AG04449 (cell line): ENCODE measurements at regions not wholly inside any gene's neighbourhood (a gene's known extent, or its start where the extent isn't known, plus 50 kb on each side); places are given as distances from the start of the nearest gene placed in this dataset.
"Not testable (repeated sequence)": the region's sequence is repeated elsewhere in the genome, so short reads cannot be mapped to it uniquely, and the experiment has no call there.

Source experiments
- CTCF ChIA-PET: fragments of 350-600 bp; formaldehyde crosslinking; extraction: SDS; loops from one replicate; lab custom pipeline; 2021; ENCODE audit warnings: antibody characterized with exemption; lab: Yijun Ruan, JAX
- POLR2A ChIA-PET: fragments of 400-600, 350-600 bp; formaldehyde crosslinking; extraction: SDS; loops from one replicate; lab custom pipeline; 2020; ENCODE audit warnings: antibody characterized with exemption, inconsistent platforms; lab: Yijun Ruan, JAX
- DNase-seq: peaks from one replicate; pipeline ENCODE4 v3.0.0-alpha.2; 2010; ENCODE audit warnings: low read depth, low spot score
- H3K4me3 ChIP-seq: 2 replicates; pipeline ENCODE4 v1.5.1; 2011; ENCODE audit warnings: low read depth, mild to moderate bottlenecking, control low read depth, low read length
- TF ChIP-seq, protein P1 (sequence below): IDR thresholded peaks from one replicate; pipeline ENCODE4 v1.5.1; 2011; ENCODE audit warnings: mild to moderate bottlenecking, moderate library complexity, low read length, control low read depth, inconsistent platforms; ENCODE audit not compliant: insufficient read depth; ENCODE audit errors: missing control alignments

- TF ChIP-seq, protein P1, sequence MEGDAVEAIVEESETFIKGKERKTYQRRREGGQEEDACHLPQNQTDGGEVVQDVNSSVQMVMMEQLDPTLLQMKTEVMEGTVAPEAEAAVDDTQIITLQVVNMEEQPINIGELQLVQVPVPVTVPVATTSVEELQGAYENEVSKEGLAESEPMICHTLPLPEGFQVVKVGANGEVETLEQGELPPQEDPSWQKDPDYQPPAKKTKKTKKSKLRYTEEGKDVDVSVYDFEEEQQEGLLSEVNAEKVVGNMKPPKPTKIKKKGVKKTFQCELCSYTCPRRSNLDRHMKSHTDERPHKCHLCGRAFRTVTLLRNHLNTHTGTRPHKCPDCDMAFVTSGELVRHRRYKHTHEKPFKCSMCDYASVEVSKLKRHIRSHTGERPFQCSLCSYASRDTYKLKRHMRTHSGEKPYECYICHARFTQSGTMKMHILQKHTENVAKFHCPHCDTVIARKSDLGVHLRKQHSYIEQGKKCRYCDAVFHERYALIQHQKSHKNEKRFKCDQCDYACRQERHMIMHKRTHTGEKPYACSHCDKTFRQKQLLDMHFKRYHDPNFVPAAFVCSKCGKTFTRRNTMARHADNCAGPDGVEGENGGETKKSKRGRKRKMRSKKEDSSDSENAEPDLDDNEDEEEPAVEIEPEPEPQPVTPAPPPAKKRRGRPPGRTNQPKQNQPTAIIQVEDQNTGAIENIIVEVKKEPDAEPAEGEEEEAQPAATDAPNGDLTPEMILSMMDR = no peak
- no peak overlapping the region for H3K4me3 ChIP-seq
- POLR2A ChIA-PET = no interaction called here
- peak; percentile 14 for DNase-seq
- CTCF ChIA-PET = no interaction called here
Measured at GRCh38 chr14:84087986-84088531, 1441.9 kb upstream of the FLRT2 start.

DNA sequence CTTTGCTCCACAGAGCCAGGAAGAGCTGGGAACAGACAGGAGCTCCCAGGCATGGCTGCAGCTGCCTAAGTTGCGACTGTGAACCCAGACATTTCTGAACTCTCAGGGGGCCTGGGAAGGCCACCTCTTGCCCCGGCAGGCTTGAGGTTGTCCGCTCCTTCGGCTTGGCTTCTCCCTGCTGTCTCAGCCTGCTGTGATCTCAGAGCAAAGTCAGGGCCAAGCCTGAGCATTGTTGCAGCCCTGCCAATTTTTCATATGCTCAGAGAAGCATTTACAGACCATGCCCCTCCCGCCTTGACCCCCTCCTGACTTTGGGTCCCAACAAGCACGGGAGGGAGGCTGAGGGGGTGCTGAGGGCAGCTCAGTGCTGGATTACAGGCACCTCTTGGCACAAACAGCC is 1439.1 kb upstream of the FLRT2 start:
- no peak overlapping the region for H3K4me3 ChIP-seq
- ChIA-PET CTCF (no interaction called here), POLR2A (no interaction called here)
- DNase-seq = no peak
- TF ChIP-seq, protein P1 = no peak

- H3K4me3 ChIP-seq = no peak overlapping the region
- POLR2A ChIA-PET = no interaction called here
- TF ChIP-seq, protein P1 = no peak
- CTCF ChIA-PET = no interaction called here
- DNase-seq = no peak
Measured at GRCh38 chr14:84095681-84096080, 1434.3 kb upstream of the FLRT2 start.

DNA sequence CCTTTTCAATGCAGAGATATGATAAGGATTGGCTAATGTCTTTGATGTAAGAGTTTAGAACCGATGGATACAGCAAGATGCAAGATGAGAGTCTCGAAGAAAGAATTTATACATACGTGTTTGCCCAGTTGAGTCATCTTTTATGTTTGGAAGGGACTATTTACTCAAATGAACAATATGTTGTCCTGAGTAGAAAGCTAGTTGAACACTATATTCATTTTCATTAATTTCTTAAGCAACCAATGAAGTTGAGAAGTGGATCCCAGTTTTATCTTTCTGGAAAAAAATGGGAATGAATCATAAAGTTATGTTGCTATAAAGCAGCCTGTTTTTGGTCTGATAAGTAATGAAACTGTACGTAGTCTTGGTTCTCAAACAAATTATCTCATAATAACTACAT is 1431.7 kb upstream of the FLRT2 start:
- ChIA-PET POLR2A (no interaction called here), CTCF (no interaction called here)
- no peak for DNase-seq
- TF ChIP-seq, protein P1 = no peak
- no peak overlapping the region for H3K4me3 ChIP-seq

DNA sequence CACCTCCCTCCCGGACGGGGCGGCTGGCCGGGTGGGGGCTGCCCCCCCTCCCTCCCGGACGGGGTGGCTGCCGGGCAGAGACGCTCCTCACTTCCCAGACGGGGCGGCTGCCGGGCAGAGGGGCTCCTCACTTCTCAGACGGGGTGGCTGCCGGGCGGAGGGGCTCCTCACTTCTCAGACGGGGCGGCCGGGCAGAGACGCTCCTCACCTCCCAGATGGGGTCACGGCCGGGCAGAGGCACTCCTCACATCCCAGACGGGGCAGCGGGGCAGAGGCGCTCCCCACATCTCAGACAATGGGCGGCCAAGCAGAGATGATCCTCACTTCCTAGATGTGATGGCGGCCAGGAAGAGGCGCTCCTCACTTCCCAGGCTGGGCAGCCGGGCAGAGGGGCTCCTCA is 1430.4 kb upstream of the FLRT2 start:
- H3K4me3 ChIP-seq, DNase-seq, CTCF ChIA-PET, POLR2A ChIA-PET: not testable (repeated sequence)

DNA sequence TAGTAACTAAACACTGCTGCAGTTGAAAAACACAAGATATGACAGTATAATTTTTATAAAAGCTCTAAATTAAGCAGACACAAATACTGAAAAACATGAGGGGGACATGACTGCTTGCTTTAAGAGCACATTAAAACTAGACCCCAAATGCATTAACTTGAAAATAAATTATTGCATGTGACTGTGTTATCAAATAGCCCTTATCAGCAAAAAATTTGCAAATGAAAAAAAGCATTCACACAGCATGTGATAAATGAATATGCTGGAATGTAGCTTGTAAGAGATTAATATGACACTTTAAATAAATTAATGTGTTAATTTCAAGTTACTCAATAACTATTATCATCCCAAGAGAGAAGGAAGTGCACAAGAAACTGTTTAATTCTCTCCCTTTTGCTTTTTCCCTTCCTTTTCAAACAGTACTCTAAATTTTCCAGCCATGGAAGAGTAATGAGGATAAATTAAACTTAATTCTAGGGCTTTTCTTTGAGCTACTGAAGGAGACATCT is 1422.1 kb upstream of the FLRT2 start:
- ChIA-PET POLR2A (no interaction called here), CTCF (no interaction called here)
- TF ChIP-seq, protein P1 = no peak
- no peak overlapping the region for H3K4me3 ChIP-seq
- no peak for DNase-seq
